IMR-90 (cell line): ENCODE measurements at regions not wholly inside any gene's neighbourhood (a gene's known extent, or its start where the extent isn't known, plus 50 kb on each side); places are given as distances from the start of the nearest gene placed in this dataset.
A peak's percentile ranks its signal among the peaks of the same experiment; 100 is the strongest.

ENCODE experiments used
- ATAC-seq: fragments of 200-7000 bp; cut with Tn5 transposase; 2 replicates; pipeline ENCODE4 v1.9.1; 2020; ENCODE audit warnings: low read depth, mild to moderate bottlenecking, moderate library complexity
- BruUV-seq: library from RNA; stranded (reverse); fragments of 400-500 nt; replicated peaks from 2 replicates; lab custom pipeline; 2021; lab: Mats Ljungman, UMichigan
- CTCF ChIA-PET: fragments of 300-600 bp; formaldehyde crosslinking; extraction: SDS; loops from one replicate; lab custom pipeline; 2021; ENCODE audit warnings: antibody characterized with exemption; lab: Yijun Ruan, JAX
- POLR2A ChIA-PET: fragments of 300-600 bp; sonication (Branson Sonifier 250); formaldehyde crosslinking; loops from one replicate; lab custom pipeline; 2022; ENCODE audit warnings: antibody characterized with exemption; ENCODE audit not compliant: unreplicated experiment; lab: Charles Lee
- DNase-seq: peaks from one replicate; pipeline ENCODE4 v3.0.0; 2013
- H2AFZ ChIP-seq: replicated peaks from 2 replicates; pipeline ENCODE3; 2013; ENCODE audit warnings: low read length, mild to moderate bottlenecking; ENCODE audit not compliant: poor library complexity
- H2AK5ac ChIP-seq: 2 replicates; pipeline ENCODE4 v1.6.1; 2013; ENCODE audit warnings: low read depth, low read length, inconsistent platforms
- H2AK9ac ChIP-seq: replicated peaks from 2 replicates; pipeline ENCODE3; 2013; ENCODE audit warnings: mild to moderate bottlenecking, low read depth, low read length, moderate library complexity; ENCODE audit not compliant: poor library complexity
- H2BK120ac ChIP-seq: 2 replicates; pipeline ENCODE4 v1.6.1; 2013; ENCODE audit warnings: low read depth, low read length, inconsistent platforms
- H2BK15ac ChIP-seq: 3 replicates; pipeline ENCODE4 v1.6.1; 2013; ENCODE audit warnings: low read depth, low read length, inconsistent platforms
- H2BK20ac ChIP-seq: 2 replicates; pipeline ENCODE4 v1.6.1; 2013; ENCODE audit warnings: low read depth, mild to moderate bottlenecking, inconsistent platforms, low read length, moderate library complexity
- H2BK5ac ChIP-seq: 2 replicates; pipeline ENCODE4 v1.6.1; 2013; ENCODE audit warnings: mild to moderate bottlenecking, low read depth, low read length, inconsistent platforms; ENCODE audit not compliant: poor library complexity, severe bottlenecking
- H3K14ac ChIP-seq: replicated peaks from 2 replicates; pipeline ENCODE4 v1.6.1; 2013; ENCODE audit warnings: low read depth, low read length, inconsistent platforms
- H3K18ac ChIP-seq: 2 replicates; pipeline ENCODE4 v1.6.1; 2013; ENCODE audit warnings: low read depth, low read length, control low read depth
- H3K23ac ChIP-seq: 2 replicates; pipeline ENCODE4 v1.6.1; 2013; ENCODE audit warnings: low read depth, low read length, inconsistent platforms
- H3K27ac ChIP-seq: 2 replicates; pipeline ENCODE4 v1.5.1; 2013; ENCODE audit warnings: mild to moderate bottlenecking, control low read depth, low read length; ENCODE audit not compliant: insufficient read depth
- H3K27me3 ChIP-seq: 2 replicates; pipeline ENCODE4 v1.6.1; 2013; ENCODE audit warnings: low read length; ENCODE audit not compliant: control insufficient read depth, insufficient read depth
- H3K36me3 ChIP-seq: 2 replicates; pipeline ENCODE4 v1.6.1; 2013; ENCODE audit warnings: low read length, mixed read lengths; ENCODE audit not compliant: control insufficient read depth, insufficient read depth
- H3K4ac ChIP-seq: 2 replicates; pipeline ENCODE4 v1.6.1; 2013; ENCODE audit warnings: low read depth, low read length, inconsistent platforms
- H3K4me1 ChIP-seq: 2 replicates; pipeline ENCODE4 v1.6.1; 2013; ENCODE audit warnings: low read length, mixed read lengths; ENCODE audit not compliant: control insufficient read depth, insufficient read depth
- H3K4me2 ChIP-seq: 2 replicates; pipeline ENCODE4 v1.6.1; 2013; ENCODE audit warnings: low read depth, mild to moderate bottlenecking, control low read depth, low read length, moderate library complexity
- H3K4me3 ChIP-seq: 2 replicates; pipeline ENCODE4 v1.5.1; 2013; ENCODE audit warnings: low read depth, mild to moderate bottlenecking, control low read depth, low read length, moderate library complexity; ENCODE audit not compliant: insufficient read depth
- H3K56ac ChIP-seq: 2 replicates; pipeline ENCODE4 v1.6.1; 2013; ENCODE audit warnings: low read length, inconsistent platforms; ENCODE audit not compliant: insufficient read depth; ENCODE audit errors: extremely low read depth
- H3K79me1 ChIP-seq, 2 experiments: 2 replicates each; pipeline ENCODE4 v1.6.1; 2013; ENCODE audit warnings: low read length in 2 of 2, inconsistent platforms in 1 of 2, low read depth in 1 of 2
- H3K9ac ChIP-seq: 2 replicates; pipeline ENCODE4 v1.6.1; 2013; ENCODE audit warnings: low read depth, low read length, control low read depth
- H3K9me1 ChIP-seq: 2 replicates; pipeline ENCODE4 v1.6.1; 2013; ENCODE audit warnings: low read length, inconsistent platforms; ENCODE audit not compliant: insufficient read depth
- H3K9me3 ChIP-seq: 2 replicates; pipeline ENCODE4 v1.6.1; 2013; ENCODE audit warnings: low read length; ENCODE audit not compliant: control insufficient read depth, insufficient read depth
- H4K20me1 ChIP-seq: 2 replicates; pipeline ENCODE4 v1.6.1; 2013; ENCODE audit warnings: low read length, inconsistent platforms; ENCODE audit not compliant: insufficient read depth
- H4K5ac ChIP-seq: 2 replicates; pipeline ENCODE4 v1.6.1; 2013; ENCODE audit warnings: mild to moderate bottlenecking, low read depth, low read length, control low read depth
- H4K8ac ChIP-seq, 2 experiments: 2 replicates each; pipeline ENCODE4 v1.6.1; 2013; ENCODE audit warnings: low read depth in 2 of 2, low read length in 2 of 2, control low read depth in 1 of 2, inconsistent platforms in 1 of 2
- H4K91ac ChIP-seq: 2 replicates; pipeline ENCODE4 v1.6.1; 2013; ENCODE audit warnings: low read depth, low read length, inconsistent platforms; ENCODE audit not compliant: insufficient read depth
- BHLHE40 ChIP-seq: fragments of 150-350 bp; IDR thresholded peaks from 2 replicates; pipeline ENCODE4 v1.6.1; 2016; ENCODE audit warnings: mild to moderate bottlenecking, low read depth, low read length
- CEBPB ChIP-seq: IDR thresholded peaks from 2 replicates; pipeline ENCODE4 v1.6.1; 2012; ENCODE audit warnings: low read depth, low read length, improper control_type of control experiment
- CTCF ChIP-seq: conservative IDR thresholded peaks from 2 replicates; pipeline ENCODE4 v1.5.1; 2012; ENCODE audit warnings: mild to moderate bottlenecking, low read depth, low read length, improper control_type of control experiment
- ELK1 ChIP-seq: fragments of 150-350 bp; IDR thresholded peaks from 2 replicates; pipeline ENCODE4 v1.6.1; 2016; ENCODE audit warnings: low read depth, mild to moderate bottlenecking, low read length, moderate library complexity, borderline replicate concordance
- FOS ChIP-seq: fragments of 150-350 bp; IDR thresholded peaks from 2 replicates; pipeline ENCODE4 v1.6.1; 2016; ENCODE audit warnings: low read depth, low read length
- MAFK ChIP-seq: IDR thresholded peaks from 2 replicates; pipeline ENCODE4 v1.6.1; 2012; ENCODE audit warnings: low read depth, low read length, improper control_type of control experiment
- MAZ ChIP-seq: IDR thresholded peaks from 2 replicates; pipeline ENCODE4 v1.6.1; 2012; ENCODE audit warnings: low read depth, mild to moderate bottlenecking, low read length, improper control_type of control experiment, moderate library complexity, borderline replicate concordance
- MXI1 ChIP-seq: IDR thresholded peaks from 2 replicates; pipeline ENCODE4 v1.6.1; 2012; ENCODE audit warnings: low read depth, mild to moderate bottlenecking, low read length, moderate library complexity, borderline replicate concordance
- NFE2L2 ChIP-seq: fragments of 150-350 bp; IDR thresholded peaks from 2 replicates; pipeline ENCODE4 v1.6.1; 2016; ENCODE audit warnings: low read depth, mild to moderate bottlenecking, low read length
- POLR2A ChIP-seq: IDR thresholded peaks from 2 replicates; pipeline ENCODE4 v1.6.1; 2012; ENCODE audit warnings: mild to moderate bottlenecking, low read depth, low read length
- RCOR1 ChIP-seq: IDR thresholded peaks from 2 replicates; pipeline ENCODE4 v1.6.1; 2012; ENCODE audit warnings: mild to moderate bottlenecking, low read length, improper control_type of control experiment; ENCODE audit not compliant: insufficient replicate concordance
- RFX5 ChIP-seq: IDR thresholded peaks from 2 replicates; pipeline ENCODE4 v1.8.0; 2012; ENCODE audit warnings: low read depth, mild to moderate bottlenecking, low read length, moderate library complexity
- SMC3 ChIP-seq: fragments of 150-350 bp; IDR thresholded peaks from 2 replicates; pipeline ENCODE4 v1.6.1; 2016; ENCODE audit warnings: low read depth, mild to moderate bottlenecking, antibody characterized with exemption, low read length, moderate library complexity
- USF2 ChIP-seq: fragments of 150-350 bp; IDR thresholded peaks from 2 replicates; pipeline ENCODE4 v1.6.1; 2017; ENCODE audit warnings: mild to moderate bottlenecking, antibody characterized with exemption, low read length, low read depth
- WGBS, 2 experiments: methylation state at CpG; one replicate each; pipeline versions ENCODE4 v1.1.5 to v1.1.7; 2013; ENCODE audit warnings: missing lambda C conversion rate in 2 of 2; ENCODE audit not compliant: insufficient read length in 1 of 2; ENCODE audit errors: extremely low coverage in 2 of 2; 5-methylcytosine and 5-hydroxymethylcytosine counted together
- dilution Hi-C: fragments of 300-500 bp; cut with HindIII; formaldehyde crosslinking; loops from one replicate; pipeline ENCODE4 v1.14.3; 2018; ENCODE audit warnings: low sequenced_read_pairs; ENCODE audit not compliant: unreplicated experiment
- in situ Hi-C: fragments of 300-500 bp; cut with MboI; formaldehyde crosslinking; loops from 3 replicates; pipeline ENCODE4 v1.14.3; 2019; ENCODE audit warnings: low sequenced_read_pairs, inconsistent platforms, mixed read lengths
- intact Hi-C: fragments of 100-400 bp; cut with micrococcal nuclease; formaldehyde crosslinking; loops from 2 replicates; pipeline ENCODE4 v1.10.0; 2022

DNA sequence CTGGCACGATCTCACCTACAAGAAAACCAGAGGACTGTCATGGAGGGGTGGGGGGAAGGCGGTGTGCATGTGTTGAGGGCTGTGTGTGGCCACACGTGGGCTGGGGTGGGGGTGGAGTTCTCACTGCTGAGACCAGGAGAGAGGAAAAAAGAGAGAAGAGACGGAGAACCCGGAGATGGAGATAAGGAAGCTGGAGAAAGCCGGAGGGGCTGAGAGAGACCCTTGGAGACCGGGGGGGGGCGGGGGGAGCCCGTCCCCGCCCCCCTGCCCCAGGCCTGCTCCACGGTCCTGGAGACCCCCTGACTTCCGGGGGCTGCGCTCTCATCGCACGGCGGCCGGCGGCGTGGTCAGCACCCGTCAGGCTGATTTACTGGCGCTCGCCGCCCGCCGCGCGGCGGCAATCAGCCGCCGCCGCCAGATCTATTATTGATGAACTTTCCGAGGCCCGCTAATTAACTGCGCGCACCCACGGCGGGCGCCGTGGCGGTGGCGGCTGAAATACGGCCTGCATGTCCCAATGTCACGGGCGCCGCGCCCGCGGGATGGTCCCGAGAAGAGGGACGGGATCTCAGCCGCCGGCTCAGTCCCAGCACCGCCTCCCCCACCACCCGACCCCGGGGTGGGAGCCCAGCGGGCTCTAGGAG lies 187.4 kb downstream of the MN1 start:
- no peak overlapping the region for H3K4me2 ChIP-seq
- H2AK9ac ChIP-seq, result no peak overlapping the region
- H3K9me3 ChIP-seq, result peaks cover 4% of the 10 kb centered on the region; the same call in 1 of the 2 replicates
- H2BK120ac ChIP-seq, result no peak overlapping the region
- ChIA-PET POLR2A (no interaction called here), CTCF (interaction anchor here (0.6 kb wide), 1 partner anchor 210 kb away, joined by 3 read pairs; no protein-coding TSS in a partner anchor)
- ATAC-seq, result no peak
- TF ChIP-seq CTCF (no peak), RFX5 (no peak), RCOR1 (no peak), POLR2A (no peak), NFE2L2 (no peak), MAZ (no peak), ELK1 (no peak), USF2 (no peak), MXI1 (no peak), BHLHE40 (no peak), SMC3 (no peak), MAFK (no peak), CEBPB (no peak), FOS (no peak)
- no peak overlapping the region for H3K4me3 ChIP-seq
- H3K9me1 ChIP-seq, result no peaks in the 10 kb centered on the region
- H3K14ac ChIP-seq, result no peak overlapping the region
- H3K27me3 ChIP-seq, result peaks cover 57% of the 10 kb centered on the region
- no peak for DNase-seq
- H4K91ac ChIP-seq, result no peak overlapping the region
- H3K79me1 ChIP-seq, result no peaks in the 10 kb centered on the region
- H3K4me1 ChIP-seq, result no peaks in the 10 kb centered on the region
- peaks cover 1% of the 10 kb centered on the region; the same call in 1 of the 2 replicates for H3K36me3 ChIP-seq
- H2AK5ac ChIP-seq, result peak overlapping the region; percentile 16; the same call in 1 of the 2 replicates
- intact Hi-C loops, result no loop called here
- no peak overlapping the region for H3K18ac ChIP-seq
- H4K20me1 ChIP-seq, result no peaks in the 10 kb centered on the region
- no TSS peak for BruUV-seq
- H3K23ac ChIP-seq, result peak overlapping the region; percentile 66; the same call in 1 of the 2 replicates
- WGBS, 2 experiments, result 0% methylated on average over 14 of the region's 56 CpGs; no CpG with 5 or more reads in 1 of the 2 experiments
- dilution Hi-C loops, result no loop called here
- H2AFZ ChIP-seq, result peak overlapping the region; percentile 75
- in situ Hi-C loops, result no loop called here
- no peak overlapping the region for H2BK20ac ChIP-seq
- no peak overlapping the region for H3K56ac ChIP-seq
- no peak overlapping the region for H4K5ac ChIP-seq
- no peak overlapping the region for H3K27ac ChIP-seq
- H3K4ac ChIP-seq, result no peak overlapping the region
- no peak overlapping the region for H2BK15ac ChIP-seq
- H3K9ac ChIP-seq, result no peak overlapping the region
- H2BK5ac ChIP-seq, result no peak overlapping the region
- H4K8ac ChIP-seq, result no peak overlapping the region
